Colonic mucosa (tissue), 4 donors: ENCODE measurements at regions not wholly inside any gene's neighbourhood (a gene's known extent, or its start where the extent isn't known, plus 50 kb on each side); places are given as distances from the start of the nearest gene placed in this dataset.

Experiments
- DNase-seq: peaks from one replicate; pipeline ENCODE4 v3.0.0-alpha.2; 2020
- H3K27ac ChIP-seq: fragments of 200-600 bp; one replicate; pipeline ENCODE4 v1.8.0; 2021
- H3K27me3 ChIP-seq: fragments of 200-600 bp; one replicate; pipeline ENCODE4 v1.8.0; 2021
- H3K36me3 ChIP-seq: fragments of 200-600 bp; one replicate; pipeline ENCODE4 v1.8.0; 2021
- H3K4me1 ChIP-seq: fragments of 200-600 bp; one replicate; pipeline ENCODE4 v1.8.0; 2021; ENCODE audit warnings: mild to moderate bottlenecking
- H3K4me3 ChIP-seq: fragments of 200-600 bp; one replicate; pipeline ENCODE4 v1.8.0; 2021
- H3K9ac ChIP-seq, 2 donors: one replicate each; pipeline ENCODE4 v1.7.0; 2013; ENCODE audit warnings: control low read depth in 2 of 2, low read depth in 2 of 2, low read length in 2 of 2
- H3K9me3 ChIP-seq: fragments of 200-600 bp; one replicate; pipeline ENCODE4 v1.8.0; 2021
- intact Hi-C: fragments of 100-400 bp; cut with DNase I; formaldehyde crosslinking; loops from one replicate; pipeline ENCODE4 v1.14.1; 2022
- TF ChIP-seq, protein P1 (sequence below): fragments of 200-600 bp; IDR thresholded peaks from one replicate; pipeline ENCODE4 v1.8.0; 2022; ENCODE audit warnings: antibody characterized with exemption, mild to moderate bottlenecking
- donor health status: healthy.
- donor health status: DM: no; HTN: no; CAD: no.
- donor health status: DM: no; HTN: no; CAD: no.

DNA sequence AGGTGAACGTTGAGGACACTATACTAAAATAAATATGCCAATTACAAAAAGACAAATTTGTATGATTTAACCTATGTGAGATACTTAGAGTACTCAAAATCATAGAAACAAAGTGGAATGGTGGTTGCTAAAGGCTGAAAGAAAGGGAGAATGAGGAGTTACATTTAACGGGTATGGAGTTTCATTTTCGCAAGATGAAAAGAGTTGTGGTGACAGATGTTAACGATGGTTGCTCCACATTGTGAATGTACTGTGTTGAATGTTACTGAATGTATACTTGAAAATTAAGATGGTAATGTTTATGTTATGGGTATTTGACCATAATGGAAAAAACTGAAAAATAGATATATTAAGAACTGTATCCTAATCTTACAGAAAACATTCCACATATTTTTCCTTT lies 51.3 kb upstream of the MOCS2 start:
- Histone ChIP-seq H3K9ac (no peak overlapping the region), H3K4me3 (no peak overlapping the region), H3K36me3 (no peaks in the 10 kb centered on the region), H3K27ac (no peak overlapping the region), H3K9me3 (no peaks in the 10 kb centered on the region), H3K4me1 (no peaks in the 10 kb centered on the region), H3K27me3 (no peaks in the 10 kb centered on the region)
- TF ChIP-seq, protein P1, sequence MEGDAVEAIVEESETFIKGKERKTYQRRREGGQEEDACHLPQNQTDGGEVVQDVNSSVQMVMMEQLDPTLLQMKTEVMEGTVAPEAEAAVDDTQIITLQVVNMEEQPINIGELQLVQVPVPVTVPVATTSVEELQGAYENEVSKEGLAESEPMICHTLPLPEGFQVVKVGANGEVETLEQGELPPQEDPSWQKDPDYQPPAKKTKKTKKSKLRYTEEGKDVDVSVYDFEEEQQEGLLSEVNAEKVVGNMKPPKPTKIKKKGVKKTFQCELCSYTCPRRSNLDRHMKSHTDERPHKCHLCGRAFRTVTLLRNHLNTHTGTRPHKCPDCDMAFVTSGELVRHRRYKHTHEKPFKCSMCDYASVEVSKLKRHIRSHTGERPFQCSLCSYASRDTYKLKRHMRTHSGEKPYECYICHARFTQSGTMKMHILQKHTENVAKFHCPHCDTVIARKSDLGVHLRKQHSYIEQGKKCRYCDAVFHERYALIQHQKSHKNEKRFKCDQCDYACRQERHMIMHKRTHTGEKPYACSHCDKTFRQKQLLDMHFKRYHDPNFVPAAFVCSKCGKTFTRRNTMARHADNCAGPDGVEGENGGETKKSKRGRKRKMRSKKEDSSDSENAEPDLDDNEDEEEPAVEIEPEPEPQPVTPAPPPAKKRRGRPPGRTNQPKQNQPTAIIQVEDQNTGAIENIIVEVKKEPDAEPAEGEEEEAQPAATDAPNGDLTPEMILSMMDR: no peak
- intact Hi-C loops: no loop called here
- DNase-seq: no peak

DNA sequence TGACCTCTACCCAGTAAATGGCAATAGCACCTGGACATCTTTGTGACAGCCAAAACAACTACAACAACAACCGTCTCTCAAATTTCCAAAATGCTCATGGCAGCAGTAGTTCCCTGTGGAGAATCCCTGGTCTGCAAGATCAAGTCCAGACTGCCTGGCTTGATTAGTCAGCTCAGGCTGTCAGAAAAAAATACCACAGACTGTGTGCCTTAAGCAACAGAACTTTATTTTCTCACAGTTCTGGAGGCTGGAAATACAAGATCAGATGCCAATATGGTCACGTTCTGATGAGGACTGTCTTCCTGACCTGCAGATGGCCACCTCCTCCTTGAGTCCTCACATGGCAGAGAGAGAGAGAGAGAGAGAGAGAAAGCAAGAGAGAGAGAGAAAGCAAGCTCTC lies 52.3 kb upstream of the MOCS2 start:
- H3K36me3 ChIP-seq: no peaks in the 10 kb centered on the region
- no peaks in the 10 kb centered on the region for H3K27me3 ChIP-seq
- no peak overlapping the region for H3K27ac ChIP-seq
- intact Hi-C loops: no loop called here
- H3K9me3 ChIP-seq: no peaks in the 10 kb centered on the region
- TF ChIP-seq, protein P1: no peak
- H3K4me3 ChIP-seq: no peak overlapping the region
- H3K4me1 ChIP-seq: no peaks in the 10 kb centered on the region
- DNase-seq: no peak
- H3K9ac ChIP-seq: no peak overlapping the region

DNA sequence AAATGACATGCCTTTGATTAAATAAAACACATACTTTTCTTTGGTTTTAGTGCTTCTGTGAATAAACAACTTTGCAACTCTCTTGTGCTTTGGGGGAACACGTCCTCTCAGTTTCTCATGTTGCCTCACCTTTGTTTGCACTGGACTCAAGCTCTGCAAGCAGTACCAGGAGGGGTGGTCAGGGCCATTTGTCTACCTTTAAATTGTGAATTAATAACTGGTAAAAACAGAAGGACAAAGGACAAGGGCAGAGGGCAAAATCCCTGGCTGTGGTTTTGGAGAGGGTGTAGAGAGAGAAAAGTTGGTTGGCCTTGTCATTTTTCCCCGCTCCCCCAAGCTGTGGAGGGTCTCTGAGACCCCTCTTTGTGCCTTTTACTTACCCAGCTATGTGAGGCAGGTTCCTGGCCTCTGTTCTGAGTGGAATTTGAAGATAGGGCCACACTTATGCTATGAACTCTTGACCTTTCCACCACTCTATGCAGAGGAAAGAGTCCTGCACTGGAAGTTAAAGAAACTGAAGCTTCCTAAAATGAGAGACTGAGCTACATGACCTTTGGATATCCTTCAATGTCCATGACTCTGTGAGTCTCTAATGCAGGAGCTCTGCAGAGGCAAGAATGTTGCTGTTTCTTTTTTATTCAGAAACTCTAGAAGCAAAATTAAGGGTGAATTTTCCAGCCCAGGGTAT lies 55.1 kb upstream of the MOCS2 start:
- H3K9ac ChIP-seq: no peak overlapping the region
- no peaks in the 10 kb centered on the region for H3K27me3 ChIP-seq
- H3K4me3 ChIP-seq: no peak overlapping the region
- no peak overlapping the region for H3K27ac ChIP-seq
- intact Hi-C loops: no loop called here
- H3K36me3 ChIP-seq: no peaks in the 10 kb centered on the region
- no peaks in the 10 kb centered on the region for H3K4me1 ChIP-seq
- DNase-seq: no peak
- TF ChIP-seq, protein P1: no peak
- no peaks in the 10 kb centered on the region for H3K9me3 ChIP-seq

DNA sequence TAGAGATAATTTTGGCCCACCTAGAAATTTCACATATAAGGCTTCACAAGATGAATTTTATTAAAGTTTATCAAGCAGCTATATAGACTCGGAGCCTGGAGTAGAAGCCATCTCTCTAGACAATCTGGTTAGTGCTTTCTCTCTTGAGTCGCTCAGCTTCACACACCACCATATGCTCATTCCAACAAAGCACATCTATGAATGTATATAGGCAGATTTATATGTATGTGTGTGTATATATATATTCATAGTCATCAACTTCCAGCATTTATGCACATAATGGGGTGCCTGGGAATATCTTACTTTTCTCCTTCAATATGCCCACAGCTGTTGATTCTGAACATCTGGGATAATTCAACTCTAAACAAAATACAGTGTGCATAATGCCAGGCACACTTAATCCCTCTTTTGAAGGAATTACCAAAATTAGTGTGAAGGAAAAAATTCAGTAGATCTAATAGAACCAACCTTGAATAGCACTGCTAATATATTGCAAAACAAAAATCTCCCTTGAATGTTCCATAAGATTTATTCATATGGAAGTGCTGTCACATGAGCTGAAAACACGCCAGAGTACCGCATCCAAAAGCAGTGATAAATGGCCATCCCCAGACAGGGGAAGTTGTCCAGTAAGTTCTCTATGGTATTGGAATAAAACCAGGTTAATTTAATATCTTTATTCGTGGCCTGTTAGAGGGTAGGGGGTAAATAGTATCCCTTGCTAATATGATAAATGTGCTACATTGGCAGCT lies 56.0 kb upstream of the MOCS2 start:
- Histone ChIP-seq H3K9ac (no peak overlapping the region), H3K27ac (no peak overlapping the region), H3K4me3 (no peak overlapping the region), H3K4me1 (no peaks in the 10 kb centered on the region), H3K36me3 (no peaks in the 10 kb centered on the region), H3K9me3 (no peaks in the 10 kb centered on the region), H3K27me3 (no peaks in the 10 kb centered on the region)
- intact Hi-C loops: no loop called here
- TF ChIP-seq, protein P1: no peak
- DNase-seq: no peak

DNA sequence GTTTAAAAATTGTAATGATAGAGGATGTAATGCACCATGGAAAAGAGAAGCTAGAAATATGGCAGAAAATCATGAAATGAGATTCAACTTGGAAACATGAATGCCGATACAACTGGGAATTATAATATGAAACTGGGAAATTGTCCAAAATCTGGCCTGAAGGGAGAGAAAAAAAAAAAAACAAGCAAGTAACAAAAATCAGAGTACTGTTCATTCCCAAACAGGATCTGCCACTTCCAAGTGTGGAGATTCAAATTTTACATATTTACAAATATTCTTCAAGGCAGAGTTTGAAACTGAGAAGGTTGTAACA lies 56.6 kb upstream of the MOCS2 start:
- no peaks in the 10 kb centered on the region for H3K36me3 ChIP-seq
- H3K27ac ChIP-seq: no peak overlapping the region
- TF ChIP-seq, protein P1: no peak
- no peaks in the 10 kb centered on the region for H3K4me1 ChIP-seq
- no peaks in the 10 kb centered on the region for H3K9me3 ChIP-seq
- DNase-seq: no peak
- no peak overlapping the region for H3K9ac ChIP-seq
- H3K4me3 ChIP-seq: no peak overlapping the region
- H3K27me3 ChIP-seq: no peaks in the 10 kb centered on the region
- intact Hi-C loops: no loop called here
